Stimulated activated CD8-positive, alpha-beta memory T cell treated with anti-CD3 and anti-CD28 coated beads, Interleukin-4, amount 100 ng/mL, for 1 hour (primary cell): ENCODE measurements at regions not wholly inside any gene's neighbourhood (a gene's known extent, or its start where the extent isn't known, plus 50 kb on each side); places are given as distances from the start of the nearest gene placed in this dataset.

Experiments
- DNase-seq, 2 donors: peaks; one replicate each; pipeline ENCODE4 v3.0.0-alpha.2; 2020; ENCODE audit warnings: low read depth in 2 of 2, low spot score in 1 of 2

DNA sequence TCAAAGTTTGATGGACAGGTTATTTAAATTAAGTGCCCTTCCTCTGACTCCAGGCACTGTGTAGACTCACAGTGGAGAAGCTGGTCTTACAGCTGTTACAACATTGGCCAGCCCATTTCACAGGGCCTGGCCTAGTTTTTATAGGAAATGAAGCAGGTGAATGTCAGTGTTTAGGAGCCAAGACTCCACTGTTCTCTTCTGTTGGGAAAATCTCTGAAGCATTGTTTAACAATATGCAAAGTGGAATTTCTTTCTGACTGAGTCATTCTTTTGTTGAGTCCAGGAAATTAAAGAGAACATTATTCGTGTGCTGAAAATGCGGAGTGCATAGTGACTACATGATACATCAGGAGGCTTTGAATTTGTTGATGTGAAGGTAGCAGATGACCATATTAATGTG is 64.7 kb downstream of the ARRDC4 start:
- DNase-seq, result no peak

DNA sequence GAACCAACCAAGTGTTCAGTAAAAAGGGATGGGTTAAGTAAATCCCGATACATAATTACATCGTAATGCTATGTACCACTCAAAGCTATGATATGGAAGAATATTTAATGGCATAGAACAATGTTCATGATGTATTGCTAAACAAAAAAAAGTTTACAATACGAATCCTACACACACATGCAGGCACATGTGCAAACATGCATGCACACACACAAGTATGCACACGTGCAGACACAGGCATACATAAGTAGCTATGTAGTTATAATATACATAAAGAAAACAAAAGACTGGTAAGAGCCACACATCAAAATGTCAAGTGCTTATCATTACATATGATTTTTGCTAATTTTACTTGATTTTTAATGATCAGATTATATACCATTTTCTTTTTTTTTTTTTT is 74.2 kb downstream of the ARRDC4 start:
- DNase-seq, result no peak

DNA sequence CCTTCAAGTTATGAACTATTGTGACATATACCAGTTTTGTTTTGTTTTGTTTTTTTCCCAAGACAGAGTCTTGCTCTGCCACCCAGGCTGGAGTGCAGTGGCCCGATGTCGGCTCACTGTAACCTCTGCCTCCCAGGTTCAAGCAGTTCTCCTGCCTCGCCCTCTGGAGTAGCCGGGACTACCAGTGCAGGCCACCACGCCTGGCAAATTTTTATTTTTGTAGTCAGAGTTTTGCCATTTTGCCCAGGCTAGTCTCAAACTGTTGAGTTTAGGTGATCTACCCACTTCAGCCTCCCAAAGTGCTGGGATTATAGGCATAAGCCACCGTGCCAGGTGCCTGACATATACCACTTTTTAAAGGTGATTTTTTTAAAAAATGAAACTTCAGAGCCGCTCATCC is 74.6 kb downstream of the ARRDC4 start:
- no peak for DNase-seq

DNA sequence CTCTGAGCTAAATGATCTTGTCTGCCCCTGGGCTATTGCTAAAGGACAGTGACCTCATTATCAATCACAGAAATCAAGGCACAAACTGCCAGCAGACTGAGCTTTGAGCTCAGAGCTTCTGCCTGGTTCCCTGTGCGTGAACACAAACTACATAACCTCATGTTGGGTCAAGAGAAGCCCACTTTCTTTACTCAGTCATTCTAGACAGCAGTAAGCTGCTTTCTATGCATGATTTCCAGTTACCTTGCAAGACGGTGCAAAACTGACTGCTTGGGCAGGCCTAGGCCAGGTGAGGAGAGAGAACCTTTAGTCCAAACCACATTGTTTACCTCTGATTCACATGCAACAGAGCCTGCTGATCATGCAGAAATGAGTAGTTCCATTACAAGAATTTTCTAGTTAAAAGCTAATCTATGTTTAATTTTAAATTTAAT is 75.1 kb downstream of the ARRDC4 start:
- no peak for DNase-seq

DNA sequence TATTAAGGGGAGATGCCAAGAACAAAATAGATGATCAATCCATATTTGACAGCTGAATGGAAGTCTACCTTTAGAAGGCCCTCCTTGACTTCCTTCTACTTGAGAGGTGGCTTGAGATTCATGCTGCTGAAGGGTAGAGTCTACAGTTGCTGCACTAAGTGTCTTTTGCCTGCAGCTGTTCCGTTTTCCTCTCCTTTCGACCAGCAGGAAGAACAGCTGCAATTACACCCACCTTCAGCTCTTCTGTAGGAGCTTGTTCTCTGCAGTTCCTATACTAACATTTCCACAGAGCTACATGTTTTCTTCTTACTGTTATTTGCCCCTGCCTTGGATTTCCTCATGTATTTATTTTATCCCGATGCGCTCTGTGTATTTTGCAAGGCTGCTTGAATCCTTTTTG is 79.1 kb downstream of the ARRDC4 start:
- DNase-seq, result no peak

DNA sequence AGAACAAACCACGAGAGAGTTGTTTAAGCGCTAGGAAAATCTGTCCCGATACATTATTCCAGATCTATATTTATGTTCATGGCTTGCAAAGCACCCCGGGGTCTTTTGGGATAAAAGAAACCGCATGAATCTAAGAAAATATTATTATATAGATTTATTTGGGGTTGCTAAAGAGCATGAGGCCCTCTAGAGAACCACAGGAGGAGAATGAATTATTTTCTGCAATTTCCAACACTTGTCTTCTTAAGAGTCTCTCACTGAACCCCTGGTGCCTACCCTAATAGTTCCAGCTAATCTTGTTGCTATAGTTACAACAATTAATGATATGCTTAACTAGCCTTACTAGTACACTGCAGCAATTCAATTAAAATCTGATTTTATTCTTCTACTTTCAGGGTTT is 79.6 kb downstream of the ARRDC4 start:
- DNase-seq, result no peak

DNA sequence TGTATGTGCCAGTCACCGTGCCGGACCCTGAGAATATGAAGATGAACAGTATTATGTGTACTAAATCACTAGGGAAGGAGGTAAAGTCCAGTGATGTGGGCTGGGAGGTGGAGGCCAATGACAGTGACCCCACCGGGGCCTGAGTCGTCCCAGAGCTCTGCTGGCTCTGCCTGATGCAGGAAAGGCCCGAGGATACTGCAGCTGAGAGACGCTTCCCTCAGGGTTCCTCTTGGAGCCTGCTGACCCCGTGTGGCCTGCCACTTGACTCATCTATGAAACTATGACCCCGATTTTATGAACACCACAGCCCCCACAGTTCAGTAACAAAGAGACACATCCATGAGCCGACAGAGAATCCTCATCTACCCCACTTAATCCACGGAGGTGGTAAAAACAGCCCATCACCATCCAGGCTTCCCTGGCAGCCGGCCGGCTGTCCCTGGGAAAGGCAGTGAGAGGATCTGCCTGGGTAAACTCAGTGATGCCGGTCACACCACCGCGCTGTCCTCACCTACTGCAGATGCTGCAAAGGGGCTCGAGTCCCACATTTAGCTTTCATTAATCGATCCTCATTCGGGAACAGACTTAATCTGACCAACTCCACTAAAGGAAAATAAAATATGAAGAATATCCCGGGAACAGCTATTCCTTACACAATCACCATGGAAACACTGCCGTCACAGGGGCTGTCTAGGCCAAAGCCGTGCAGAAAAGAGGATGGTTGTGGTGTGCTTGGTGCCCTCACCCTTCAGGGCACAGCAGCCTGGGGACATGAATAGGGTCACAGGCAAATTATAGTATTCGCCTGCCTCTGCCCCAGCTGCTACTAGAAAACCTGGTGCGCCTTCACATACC is 82.9 kb downstream of the ARRDC4 start:
- no peak for DNase-seq

DNA sequence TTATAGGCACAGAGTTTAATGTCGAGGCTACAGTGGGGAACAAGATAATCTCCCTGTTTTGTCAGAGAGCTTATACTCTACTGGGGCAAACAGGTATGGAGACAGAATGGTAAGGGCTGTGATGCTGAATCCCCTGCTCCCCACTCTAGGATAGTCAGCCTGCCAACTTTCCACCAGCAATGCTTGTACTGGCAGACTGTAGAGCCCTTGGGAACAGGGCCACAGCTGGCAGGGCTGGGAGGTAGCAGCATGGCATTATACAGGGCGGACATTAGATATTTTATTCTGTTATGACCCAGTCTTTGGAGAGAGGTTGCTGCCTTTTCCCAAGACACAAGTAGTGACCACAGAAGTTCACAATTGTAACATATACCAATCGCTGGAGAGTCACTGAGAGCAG is 91.2 kb downstream of the ARRDC4 start:
- no peak for DNase-seq

DNA sequence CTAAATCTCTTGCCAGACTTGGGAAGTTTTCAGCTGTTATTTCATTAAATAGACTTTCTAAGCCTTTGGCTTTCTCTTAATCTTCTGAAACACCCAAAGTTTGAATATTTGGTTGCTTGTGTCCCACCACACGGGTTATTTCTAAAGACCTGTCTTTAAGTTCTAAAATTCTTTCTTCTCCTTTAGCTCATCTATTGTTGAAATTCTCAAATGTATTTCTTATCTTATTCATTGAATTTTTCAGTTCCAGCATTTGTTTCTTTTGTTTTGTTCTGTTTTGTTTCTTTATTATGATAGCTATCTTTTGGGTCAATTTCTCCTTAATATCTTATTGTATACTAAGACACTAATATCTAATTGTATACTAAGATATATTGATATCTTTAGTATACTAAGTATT is 97.0 kb downstream of the ARRDC4 start:
- DNase-seq, result no peak

DNA sequence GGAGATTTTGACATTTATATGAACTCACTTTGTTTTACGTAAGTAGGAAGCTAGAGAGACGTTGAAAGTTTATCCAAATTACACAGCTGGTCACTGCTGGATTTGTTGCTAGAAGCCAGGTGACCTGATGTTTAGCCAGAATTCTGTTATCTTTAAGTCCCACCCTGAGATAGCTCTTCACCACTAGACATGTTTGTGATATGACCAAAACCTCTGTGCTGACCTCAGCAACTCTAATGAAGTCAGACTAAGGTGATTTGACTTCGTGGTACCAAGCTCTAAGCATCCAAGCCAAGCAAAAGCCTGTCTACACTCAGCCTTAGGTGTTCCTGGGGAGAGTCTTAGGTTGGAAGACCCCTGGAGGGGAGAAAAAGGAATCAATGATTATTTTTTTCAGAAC is 102.4 kb downstream of the ARRDC4 start:
- DNase-seq, result no peak

DNA sequence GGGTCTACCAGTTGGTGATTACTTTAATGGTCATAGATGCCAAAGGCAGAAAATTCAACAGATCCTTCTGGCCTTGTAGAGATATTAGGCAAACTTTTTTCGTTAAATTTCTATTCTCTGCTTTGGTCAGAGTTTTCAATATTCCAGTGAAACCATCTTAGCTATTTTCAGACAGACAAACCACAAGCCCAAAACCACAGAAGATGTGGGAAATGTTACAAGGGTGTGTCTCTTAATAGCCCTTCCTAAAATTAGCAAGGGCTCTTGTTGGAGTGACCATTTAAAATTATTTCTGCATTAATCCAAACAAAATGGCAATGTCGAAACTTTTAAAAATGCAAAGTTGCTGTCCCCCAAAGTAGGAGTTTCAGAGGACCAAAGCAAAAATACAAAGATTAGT is 102.8 kb downstream of the ARRDC4 start:
- no peak for DNase-seq

DNA sequence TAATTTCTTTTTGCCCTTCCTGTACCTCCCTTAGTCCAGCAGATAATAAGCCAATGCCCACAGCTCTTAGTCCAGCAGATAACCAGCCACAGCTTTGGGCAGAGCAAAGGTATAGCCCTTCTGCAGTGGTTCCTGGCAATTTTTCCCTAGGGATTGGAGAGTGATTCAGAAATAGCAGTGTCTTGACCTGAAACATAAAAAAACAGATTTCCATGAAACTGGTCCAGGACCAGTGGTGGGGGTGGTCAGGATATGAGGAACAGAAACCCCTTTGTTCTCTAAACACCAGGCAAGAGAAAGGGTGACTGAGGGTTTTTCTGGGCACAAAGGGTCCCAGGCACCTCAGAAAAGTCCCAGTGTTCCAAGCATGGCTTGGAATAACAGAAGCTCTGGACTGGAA is 103.4 kb downstream of the ARRDC4 start:
- no peak for DNase-seq

DNA sequence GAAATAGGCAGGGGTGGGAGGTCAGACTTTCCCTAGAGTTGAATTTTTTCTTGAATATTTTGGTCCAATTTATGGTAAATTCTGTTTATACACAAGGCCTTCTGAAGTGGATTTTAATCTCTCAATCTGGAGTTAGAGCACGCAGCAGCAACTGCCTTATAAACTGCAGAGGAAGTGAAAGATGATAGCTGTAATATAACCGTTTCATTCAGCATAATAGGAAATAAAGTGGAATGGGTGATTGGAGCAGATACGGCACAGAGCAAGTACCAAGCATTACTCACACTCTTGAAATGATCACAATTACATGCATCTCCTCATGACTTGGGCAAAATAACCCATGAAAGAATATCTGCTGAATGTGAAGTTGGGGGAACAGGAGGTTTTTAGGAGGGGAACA is 106.8 kb downstream of the ARRDC4 start:
- no peak for DNase-seq

DNA sequence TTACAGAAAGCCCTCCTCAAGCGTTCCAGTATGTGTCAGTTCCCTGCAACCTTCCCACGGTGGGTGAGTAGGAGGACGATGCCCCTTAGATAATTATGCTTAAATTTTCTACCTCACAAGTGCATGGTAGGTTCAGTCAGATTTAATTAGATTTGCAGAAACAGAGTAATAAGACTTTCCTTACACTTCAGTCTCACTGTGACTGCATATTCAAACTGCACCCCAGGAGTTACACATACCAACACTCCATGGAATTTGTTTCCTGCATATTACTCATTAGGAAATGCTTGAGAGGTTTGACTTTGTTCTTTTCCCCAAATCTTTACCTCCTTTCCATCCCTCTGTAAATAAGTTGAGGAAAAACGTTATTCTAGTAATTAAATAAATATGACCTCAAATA is 108.8 kb downstream of the ARRDC4 start:
- DNase-seq, result no peak

DNA sequence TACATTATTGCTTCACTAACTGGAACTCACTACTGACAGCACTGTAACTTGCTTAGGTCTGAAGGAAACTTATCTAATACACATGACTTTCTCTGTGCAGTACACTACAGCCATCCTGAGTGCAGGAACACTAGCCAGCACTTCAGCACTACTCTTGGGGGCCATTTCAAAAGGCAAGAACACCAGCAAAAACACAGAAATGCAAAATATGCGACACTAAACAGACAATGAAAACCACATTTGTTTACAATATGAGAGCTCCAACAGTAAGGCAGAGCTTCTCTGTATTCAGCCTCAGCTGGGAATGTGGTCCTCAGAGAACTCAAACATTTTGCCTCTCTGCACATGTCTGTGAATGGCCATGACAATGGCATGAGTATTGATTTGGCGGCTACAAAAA is 109.6 kb downstream of the ARRDC4 start:
- no peak for DNase-seq

DNA sequence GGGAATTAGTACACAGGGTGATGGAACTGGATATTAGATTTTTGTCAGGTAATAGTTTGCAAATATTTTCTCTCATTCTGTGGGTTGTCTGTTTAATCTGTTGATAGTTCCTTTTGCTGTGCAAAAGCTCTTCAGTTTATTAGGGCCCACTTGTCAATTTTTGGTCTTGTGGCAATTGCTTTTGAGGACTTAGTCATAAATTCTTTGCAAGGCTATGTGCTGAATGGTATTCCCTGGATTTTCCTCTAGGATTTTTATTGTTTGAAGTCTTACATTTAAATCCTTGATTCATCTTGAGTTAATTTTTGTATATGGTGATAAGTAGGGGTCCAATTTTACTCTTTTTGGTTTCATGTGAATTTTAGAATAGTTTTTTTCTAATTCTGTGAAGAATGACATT is 111.3 kb downstream of the ARRDC4 start:
- DNase-seq, result no peak

DNA sequence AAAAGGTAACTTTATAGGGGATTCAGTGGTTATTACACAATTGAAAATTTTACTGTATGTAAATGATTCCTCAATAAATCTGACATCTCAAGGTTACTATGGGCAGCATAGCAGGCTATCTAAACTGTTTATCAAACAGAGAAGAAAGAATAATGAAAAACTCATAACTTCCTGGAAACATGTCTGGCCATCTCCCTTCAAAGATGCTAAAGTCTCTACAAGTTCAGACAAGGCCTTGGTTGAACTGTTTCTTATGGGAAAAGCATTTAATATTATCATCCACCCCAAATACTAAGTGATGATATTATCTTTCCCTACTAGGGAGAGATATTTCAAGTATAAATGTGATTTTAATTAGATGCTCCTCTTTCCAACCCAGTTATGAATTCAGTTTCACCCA is 114.9 kb downstream of the ARRDC4 start:
- no peak for DNase-seq

DNA sequence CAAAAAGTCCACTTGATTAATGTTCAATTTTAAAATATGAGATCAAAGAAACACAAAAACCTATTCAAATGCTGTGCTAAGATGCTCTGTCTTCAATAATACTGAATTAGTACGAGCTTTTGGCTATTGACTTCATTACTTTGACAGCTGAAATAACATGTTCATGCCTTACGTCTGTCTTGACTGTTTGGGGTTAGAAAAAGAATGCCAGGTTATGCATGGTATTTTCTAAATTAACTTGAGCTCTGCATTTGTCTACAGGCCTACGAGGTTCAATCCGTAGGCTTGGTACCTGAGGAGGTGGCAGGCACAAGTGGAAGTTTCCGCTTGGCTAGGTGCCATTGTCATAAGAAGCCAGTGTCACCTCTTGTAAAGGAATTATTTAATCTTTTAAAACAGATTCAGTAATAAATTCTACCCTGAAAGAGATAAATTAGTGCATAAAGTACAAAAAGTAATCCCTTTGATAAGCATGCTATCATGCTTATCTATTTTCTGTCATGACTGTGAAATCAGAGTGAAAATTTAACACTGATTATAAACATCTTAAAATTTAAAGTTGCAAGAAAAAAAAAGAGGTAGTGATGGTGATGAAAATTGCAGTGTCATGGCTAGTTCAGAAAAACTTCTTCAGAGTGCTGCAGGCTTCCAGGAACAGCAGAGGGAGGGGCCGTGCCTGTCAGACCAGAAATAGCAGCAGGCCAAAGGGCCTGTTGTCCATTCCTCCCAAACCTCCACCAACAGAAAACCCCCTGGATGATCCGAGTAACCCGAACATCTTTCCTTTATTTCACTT is 115.7 kb downstream of the ARRDC4 start:
- DNase-seq, result no peak

DNA sequence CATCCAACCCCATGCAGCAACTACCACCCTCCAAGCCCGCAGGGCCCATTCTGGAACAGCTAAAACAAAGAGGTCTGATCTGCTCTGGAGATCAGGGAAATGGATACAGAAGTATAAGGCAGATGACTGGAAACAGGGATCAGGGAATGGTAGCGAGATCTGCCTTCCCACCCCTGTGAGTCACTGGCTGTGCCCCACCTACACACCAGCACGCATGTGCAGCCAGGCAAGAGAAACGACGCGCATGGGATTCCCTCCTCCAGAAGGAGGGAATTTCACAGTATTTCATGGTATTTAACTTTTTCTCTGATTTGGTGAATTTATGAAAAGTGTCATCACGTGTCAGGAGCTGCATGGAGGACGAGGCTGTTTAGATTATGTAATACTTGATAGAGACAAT is 116.7 kb downstream of the ARRDC4 start:
- no peak for DNase-seq

DNA sequence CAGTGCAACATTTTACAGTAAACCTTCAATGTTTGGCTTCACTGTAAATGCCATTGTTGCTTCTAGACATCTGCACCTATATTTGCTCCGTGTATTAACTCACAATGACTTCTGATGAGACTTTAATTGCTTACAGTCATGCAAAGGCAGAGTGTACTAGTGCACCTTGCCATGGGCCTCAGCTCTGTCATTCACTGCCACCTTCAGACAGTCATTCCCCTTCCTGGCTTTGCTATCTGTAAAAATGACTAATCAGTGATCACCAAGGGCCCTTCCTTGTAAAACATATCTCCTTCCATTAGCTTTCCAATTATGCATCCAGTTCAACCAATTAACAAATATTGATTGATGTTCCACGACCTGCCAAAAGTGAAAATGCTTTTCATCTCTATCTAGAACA is 120.3 kb downstream of the ARRDC4 start:
- DNase-seq, result no peak

DNA sequence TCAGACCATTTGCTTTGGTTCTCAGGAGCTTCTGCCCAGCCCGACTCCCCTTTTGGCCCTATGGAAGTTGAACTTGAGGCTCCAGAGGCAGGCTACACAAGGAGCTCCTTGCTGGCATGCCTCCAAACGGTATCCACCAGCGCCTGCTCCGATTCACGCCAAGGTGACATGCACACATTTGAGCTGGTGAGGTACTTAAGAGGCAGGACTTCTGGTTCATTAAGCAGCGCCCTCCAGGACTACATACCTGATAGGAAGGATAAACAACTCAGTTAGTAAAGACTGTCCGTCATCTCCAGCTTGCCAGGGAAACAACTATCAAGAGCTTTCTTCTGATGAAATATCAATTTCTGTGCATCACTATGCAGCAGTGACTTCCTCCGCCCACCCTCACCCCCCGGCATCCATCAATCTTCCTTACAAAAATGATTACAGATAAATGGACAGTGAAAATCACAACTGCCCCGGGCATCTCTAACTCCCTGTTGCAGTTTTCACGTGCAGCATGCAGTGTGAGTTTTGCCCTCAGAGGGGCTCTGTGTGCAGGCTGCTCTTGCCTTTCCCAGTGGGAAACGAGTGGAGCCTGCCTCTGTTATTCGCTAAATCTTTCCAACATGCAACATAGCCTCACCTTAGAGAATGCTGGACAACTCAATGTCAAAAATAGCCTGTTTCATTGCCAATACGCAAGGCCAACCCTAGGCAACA is 122.9 kb downstream of the ARRDC4 start:
- DNase-seq, result no peak
